Tibial nerve (tissue), 3 donors: ENCODE measurements at regions not wholly inside any gene's neighbourhood (a gene's known extent, or its start where the extent isn't known, plus 50 kb on each side); places are given as distances from the start of the nearest gene placed in this dataset.

Source experiments
- CTCF ChIP-seq, 5 experiments: fragments of 200-600 bp in 3 of 5; fragments of 450-650 bp in 2 of 5; sonication (generic) in 3 of 5; IDR thresholded peaks; one replicate each; pipeline ENCODE4 v1.5.1; 2016 to 2019; ENCODE audit warnings: antibody characterized with exemption in 5 of 5, mild to moderate bottlenecking in 3 of 5, moderate library complexity in 2 of 5
- POLR2A ChIP-seq, 2 donors: fragments of 450-650 bp; IDR thresholded peaks; one replicate each; pipeline ENCODE4 v1.6.1; 2017; ENCODE audit warnings: antibody characterized with exemption in 2 of 2, mild to moderate bottlenecking in 2 of 2, moderate library complexity in 2 of 2

GRCh38 chr1:221637641-221638041 is 104.2 kb downstream of the DUSP10 start:
- TF ChIP-seq POLR2A (IDR thresholded peaks at IDR 0.05): no peak
- TF ChIP-seq CTCF (IDR thresholded peaks at IDR 0.05): peak in 1 of 5 experiments; percentile 11
